Choroid plexus epithelial cell (primary cell): ENCODE measurements at regions not wholly inside any gene's neighbourhood (a gene's known extent, or its start where the extent isn't known, plus 50 kb on each side); places are given as distances from the start of the nearest gene placed in this dataset.

Experiments used
- DNase-seq: peaks from one replicate; pipeline ENCODE4 v3.0.0-alpha.2; 2010; ENCODE audit warnings: low read depth
- H3K4me3 ChIP-seq: 2 replicates; pipeline ENCODE4 v1.5.1; 2011; ENCODE audit warnings: low read depth, mild to moderate bottlenecking, control low read depth, low read length, moderate library complexity
- TF ChIP-seq, protein P1 (sequence below): conservative IDR thresholded peaks from 2 replicates; pipeline ENCODE4 v1.5.1; 2011; ENCODE audit warnings: low read depth, mild to moderate bottlenecking, control low read depth, inconsistent platforms, low read length, moderate library complexity

DNA sequence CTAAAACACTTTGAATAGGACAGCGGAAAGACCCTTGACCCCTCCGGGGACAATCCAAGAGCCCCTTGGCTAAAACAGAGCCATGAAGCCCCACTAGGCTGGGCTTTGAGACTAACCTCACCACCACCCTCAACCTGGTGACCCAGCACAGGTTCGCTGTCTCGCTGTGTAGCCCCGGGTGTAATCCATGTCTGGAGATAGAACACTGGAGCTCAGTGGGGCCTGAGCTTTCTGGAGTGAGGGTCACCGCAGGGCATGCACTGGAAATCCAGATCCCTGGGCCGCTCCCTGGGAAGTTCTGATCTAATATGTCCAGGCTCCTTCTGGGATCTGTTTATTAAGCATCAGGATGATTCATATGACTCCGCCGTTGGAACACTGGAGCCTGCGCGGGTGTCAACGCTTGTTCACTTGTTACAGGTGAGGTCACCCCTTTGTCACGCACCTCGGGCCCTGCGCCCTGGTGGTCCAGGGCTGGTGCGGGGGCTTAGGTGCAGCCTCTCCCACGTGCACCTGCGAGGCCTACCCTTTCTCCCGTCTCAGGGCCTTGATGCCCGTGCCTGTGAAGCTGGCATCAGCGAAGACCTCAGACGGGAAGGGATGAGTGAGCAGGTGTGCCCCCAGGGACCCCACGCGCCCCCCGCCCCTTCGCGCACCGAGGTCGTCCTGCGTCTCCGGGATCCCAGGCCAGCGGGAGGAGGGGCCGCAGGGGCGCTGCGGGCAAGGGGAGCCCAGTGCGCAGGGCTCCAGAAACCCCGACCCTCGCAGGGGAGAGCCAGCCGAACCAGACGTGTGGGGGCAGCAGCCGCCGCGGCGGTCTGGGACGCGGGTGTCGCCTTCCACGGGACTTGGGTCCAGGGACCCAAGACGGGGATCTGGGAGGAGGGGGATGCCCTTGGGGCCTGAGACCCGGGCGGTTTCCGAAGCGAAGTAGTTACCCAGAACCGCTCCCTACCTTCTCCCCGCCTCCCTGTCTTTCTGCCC lies 224.1 kb upstream of the FOXF1 start:
- no peak overlapping the region for H3K4me3 ChIP-seq
- TF ChIP-seq, protein P1, sequence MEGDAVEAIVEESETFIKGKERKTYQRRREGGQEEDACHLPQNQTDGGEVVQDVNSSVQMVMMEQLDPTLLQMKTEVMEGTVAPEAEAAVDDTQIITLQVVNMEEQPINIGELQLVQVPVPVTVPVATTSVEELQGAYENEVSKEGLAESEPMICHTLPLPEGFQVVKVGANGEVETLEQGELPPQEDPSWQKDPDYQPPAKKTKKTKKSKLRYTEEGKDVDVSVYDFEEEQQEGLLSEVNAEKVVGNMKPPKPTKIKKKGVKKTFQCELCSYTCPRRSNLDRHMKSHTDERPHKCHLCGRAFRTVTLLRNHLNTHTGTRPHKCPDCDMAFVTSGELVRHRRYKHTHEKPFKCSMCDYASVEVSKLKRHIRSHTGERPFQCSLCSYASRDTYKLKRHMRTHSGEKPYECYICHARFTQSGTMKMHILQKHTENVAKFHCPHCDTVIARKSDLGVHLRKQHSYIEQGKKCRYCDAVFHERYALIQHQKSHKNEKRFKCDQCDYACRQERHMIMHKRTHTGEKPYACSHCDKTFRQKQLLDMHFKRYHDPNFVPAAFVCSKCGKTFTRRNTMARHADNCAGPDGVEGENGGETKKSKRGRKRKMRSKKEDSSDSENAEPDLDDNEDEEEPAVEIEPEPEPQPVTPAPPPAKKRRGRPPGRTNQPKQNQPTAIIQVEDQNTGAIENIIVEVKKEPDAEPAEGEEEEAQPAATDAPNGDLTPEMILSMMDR: no peak
- DNase-seq: no peak

DNA sequence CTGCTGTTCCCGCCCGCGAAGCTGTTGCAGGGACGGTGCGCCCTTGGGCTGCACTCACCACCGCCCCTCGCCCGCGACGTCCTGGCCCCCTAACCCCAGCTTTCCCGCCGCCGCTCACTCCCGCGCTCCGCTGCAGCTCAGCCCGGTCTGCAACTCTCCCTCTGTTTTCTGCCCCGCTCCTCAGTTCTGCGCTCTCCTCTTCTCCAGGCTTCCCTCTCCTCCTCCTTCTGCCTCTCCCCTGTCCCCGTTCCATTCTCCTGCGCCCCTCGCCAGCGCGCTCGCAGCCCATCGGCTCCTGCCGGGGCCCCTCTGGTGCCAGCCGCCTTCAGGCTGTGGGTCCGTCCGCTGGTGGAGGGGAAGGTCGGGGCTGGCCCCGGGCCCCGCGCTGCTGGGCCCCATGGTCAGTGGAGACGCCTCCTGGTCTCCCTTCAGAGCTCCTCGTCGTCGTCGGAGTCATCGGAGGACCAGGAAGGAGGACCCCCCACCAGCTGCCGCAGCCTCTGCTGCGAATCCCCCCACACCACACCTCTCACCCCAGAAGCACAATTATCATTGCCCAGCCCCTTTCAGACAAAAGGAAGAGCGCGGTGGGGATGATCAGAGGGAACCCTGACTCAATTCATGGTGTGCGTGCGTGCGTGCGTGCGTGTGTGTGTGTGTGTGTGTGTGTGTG lies 223.2 kb upstream of the FOXF1 start:
- TF ChIP-seq, protein P1: no peak
- H3K4me3 ChIP-seq: no peak overlapping the region
- no peak for DNase-seq

DNA sequence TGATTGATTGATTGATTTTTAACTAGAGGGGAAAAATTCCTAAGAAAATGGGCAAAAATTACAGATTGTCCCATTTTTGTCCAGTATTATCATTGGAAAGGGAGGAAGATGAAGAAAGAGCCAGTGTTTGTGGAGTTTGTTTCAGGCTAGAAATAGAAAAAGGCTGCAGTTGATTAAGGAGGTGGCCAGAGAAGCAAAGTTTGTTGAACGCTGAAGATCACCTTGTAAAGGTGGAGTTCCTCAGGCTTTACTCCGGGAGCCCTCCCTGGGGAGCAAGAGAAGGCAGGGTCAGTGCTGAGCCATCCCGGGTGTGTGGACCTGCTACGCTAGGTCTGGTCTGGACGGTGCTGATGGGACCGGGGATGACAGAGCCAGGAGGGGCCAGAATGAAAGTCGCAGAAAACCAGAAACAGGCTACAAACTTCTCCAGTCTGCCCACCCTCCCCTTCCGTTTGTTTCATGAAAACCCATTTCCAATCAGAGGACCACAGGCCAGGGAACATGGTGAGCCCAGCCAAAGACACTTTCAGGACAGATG lies 222.6 kb upstream of the FOXF1 start:
- TF ChIP-seq, protein P1: no peak
- no peak overlapping the region for H3K4me3 ChIP-seq
- DNase-seq: no peak

DNA sequence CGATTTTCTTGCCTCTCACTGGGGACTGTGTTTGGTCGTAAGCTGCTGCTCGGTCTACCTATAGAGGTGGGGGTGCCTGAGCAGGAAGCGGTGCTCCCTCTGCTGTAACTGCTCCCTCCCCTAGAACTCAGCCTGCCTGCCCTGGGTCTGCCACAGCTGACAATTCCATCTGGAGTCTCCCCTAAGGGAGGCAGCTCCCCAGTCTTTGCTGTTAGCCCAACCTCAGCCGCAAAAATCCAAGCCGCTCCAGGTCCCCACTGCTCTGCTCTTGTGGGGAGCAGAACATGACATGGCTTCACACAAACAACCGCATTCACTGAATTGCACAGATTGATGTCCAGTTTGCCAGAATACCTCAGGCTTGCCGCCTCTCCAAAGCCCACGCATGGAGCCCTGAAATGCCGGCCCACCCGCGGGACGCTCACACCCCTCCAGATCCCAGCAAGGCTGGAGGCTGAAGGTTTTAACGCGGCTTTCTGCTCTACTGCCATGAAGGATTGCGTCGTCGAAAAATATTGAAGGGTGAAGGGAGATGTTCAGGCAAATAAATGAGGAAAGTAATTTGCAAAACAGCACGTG lies 221.5 kb upstream of the FOXF1 start:
- TF ChIP-seq, protein P1: no peak
- no peak for DNase-seq
- H3K4me3 ChIP-seq: no peak overlapping the region

DNA sequence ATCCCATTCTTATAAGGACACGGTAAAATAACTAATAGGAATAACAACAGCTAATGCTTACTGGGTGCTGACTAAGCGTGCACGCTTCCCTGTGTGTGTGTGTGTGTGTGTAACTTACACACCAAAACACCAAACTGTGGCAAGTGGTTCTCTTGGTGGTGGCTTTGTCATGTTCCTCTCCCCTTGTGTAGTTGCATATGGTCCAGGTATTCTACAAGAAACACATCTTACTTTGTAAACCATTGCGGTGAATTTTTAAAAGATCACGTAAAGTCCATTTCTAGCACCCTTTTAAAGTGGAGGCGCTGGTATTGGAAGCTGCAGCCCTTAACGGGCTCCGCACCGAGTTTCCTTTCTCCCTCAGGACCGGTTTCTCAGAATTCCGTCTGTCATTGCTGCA lies 221.0 kb upstream of the FOXF1 start:
- TF ChIP-seq, protein P1: no peak
- H3K4me3 ChIP-seq: no peak overlapping the region
- no peak for DNase-seq

DNA sequence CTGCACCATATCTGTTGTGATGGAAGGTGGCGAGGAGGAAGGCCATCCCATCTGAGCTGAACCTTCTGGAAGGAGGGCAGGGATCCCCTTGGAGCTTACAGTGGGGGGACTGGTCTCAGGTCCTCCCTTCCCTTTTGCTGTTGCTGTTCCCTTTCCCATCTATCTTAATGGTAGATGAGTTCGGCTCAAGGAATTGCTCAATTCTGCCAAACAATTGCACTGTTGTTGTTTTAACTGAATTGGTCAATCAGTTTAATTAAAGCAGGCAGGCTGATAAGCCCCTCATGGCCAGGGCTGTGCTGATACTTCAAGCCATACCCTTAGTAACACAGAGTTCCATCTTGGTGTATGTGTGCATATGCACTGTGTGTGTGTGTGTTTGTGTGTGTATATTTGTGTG lies 220.4 kb upstream of the FOXF1 start:
- no peak overlapping the region for H3K4me3 ChIP-seq
- TF ChIP-seq, protein P1: no peak

More for the DNA sequence above, 220.4 kb upstream of the FOXF1 start:
- DNase-seq: no peak
